ENCODE measurements at regions not wholly inside any gene's neighbourhood (a gene's known extent, or its start where the extent isn't known, plus 50 kb on each side); places are given as distances from the start of the nearest gene placed in this dataset.
"Not testable (repeated sequence)": the region's sequence is repeated elsewhere in the genome, so short reads cannot be mapped to it uniquely, and the experiment has no call there.

DNA sequence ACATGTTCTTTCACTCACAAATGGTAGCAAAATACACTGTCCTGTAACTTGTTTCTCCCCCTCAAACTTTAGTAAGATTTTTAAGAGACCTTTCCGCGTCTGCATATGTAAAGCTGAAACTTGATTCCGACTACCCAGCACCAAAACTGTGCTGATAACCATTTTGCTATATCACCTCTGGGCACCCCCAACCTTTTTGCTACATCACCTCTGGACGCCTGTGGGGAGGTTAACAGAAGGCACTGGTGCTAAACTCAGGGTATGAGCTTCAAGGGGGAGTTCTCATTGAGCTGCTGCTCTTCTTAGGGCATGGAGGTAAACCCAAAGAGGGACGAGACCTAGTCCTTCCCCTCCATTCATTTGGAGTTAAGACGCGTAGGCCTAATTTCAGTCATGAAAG, 67.6 kb upstream of the NFE2L3 start:
- Histone ChIP-seq H3K27me3 (no peaks in the 10 kb centered on the region), H3K4me3 (no peak overlapping the region), H3K9me3 (no peaks in the 10 kb centered on the region), H3K36me3 (no peaks in the 10 kb centered on the region), H3K4me1 (no peaks in the 10 kb centered on the region), H3K27ac (no peak overlapping the region)
- intact Hi-C loops (cut with DNase I; ENCODE audit: low total_unique reads): no loop called here
- DNase-seq (ENCODE audit: low spot score in 2 of 2): no peak
- TF ChIP-seq, protein P1, sequence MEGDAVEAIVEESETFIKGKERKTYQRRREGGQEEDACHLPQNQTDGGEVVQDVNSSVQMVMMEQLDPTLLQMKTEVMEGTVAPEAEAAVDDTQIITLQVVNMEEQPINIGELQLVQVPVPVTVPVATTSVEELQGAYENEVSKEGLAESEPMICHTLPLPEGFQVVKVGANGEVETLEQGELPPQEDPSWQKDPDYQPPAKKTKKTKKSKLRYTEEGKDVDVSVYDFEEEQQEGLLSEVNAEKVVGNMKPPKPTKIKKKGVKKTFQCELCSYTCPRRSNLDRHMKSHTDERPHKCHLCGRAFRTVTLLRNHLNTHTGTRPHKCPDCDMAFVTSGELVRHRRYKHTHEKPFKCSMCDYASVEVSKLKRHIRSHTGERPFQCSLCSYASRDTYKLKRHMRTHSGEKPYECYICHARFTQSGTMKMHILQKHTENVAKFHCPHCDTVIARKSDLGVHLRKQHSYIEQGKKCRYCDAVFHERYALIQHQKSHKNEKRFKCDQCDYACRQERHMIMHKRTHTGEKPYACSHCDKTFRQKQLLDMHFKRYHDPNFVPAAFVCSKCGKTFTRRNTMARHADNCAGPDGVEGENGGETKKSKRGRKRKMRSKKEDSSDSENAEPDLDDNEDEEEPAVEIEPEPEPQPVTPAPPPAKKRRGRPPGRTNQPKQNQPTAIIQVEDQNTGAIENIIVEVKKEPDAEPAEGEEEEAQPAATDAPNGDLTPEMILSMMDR (IDR thresholded peaks at IDR 0.05): no peak
- TF ChIP-seq POLR2AphosphoS5 (IDR thresholded peaks at IDR 0.05) (no peak), POLR2A (IDR thresholded peaks at IDR 0.05) (no peak)

DNA sequence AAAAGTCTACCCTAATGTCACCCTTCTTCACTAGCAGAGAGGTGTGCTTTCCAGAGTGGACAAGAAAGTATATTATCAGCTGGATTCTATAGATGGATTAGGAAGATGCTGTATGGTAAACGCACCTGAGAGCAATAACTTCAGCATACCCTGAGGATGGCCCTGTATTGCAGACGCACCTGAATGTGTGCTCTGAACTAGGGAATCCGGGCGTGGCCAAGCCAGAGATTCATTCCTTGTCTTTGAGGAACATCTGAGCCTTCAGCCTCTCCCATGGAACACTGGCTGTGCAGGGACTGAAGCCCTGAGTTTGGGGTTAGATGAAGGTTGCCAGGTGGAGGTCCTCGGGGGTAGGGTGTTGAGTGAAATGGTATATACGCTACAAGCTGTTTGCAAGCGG, 66.2 kb upstream of the NFE2L3 start:
- H3K27ac ChIP-seq: no peak overlapping the region
- H3K4me1 ChIP-seq: no peaks in the 10 kb centered on the region
- no peaks in the 10 kb centered on the region for H3K36me3 ChIP-seq
- H3K4me3 ChIP-seq: no peak overlapping the region
- intact Hi-C loops (cut with DNase I; ENCODE audit: low total_unique reads): no loop called here
- TF ChIP-seq, protein P1 (IDR thresholded peaks at IDR 0.05): no peak
- no peak for TF ChIP-seq POLR2AphosphoS5 (IDR thresholded peaks at IDR 0.05)
- TF ChIP-seq POLR2A (IDR thresholded peaks at IDR 0.05): no peak
- no peaks in the 10 kb centered on the region for H3K27me3 ChIP-seq
- H3K9me3 ChIP-seq: no peaks in the 10 kb centered on the region
- no peak for DNase-seq (ENCODE audit: low spot score in 2 of 2)

DNA sequence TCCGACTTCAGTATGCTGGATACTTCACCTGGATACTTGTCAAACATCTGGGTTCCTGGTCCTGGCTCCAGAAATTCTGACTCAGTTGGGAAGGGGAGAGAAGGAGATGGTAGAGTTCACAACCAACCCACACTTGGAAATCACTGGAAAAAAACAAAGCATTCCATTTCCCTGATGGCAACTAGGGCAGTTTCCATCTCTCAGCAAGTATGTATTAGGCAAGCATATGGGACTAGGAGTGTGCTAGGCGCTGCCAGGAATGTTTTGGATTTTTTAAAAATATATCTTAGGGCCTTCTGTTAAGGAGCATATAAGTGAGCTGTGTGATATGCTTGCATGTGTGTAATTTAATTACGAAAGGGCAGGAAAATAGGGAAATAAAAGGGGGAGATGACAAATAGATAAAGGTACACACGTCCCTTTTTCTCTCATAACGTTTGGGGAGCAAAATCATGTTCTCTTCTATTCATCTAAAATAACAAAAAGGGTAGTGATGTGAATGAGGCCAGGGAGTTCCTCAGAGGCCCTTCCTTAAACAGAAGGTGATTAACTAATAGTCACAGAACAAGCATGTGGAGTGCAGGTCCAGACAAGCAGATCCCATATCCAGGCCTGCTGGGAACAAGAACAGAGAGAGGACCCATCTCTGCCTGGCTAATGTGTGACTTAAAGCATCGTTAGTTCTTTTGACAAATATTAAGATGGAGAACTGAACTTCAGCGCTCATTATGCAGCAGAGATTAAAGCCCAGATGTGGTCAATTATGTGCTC, 64.5 kb upstream of the NFE2L3 start:
- no peak overlapping the region for H3K4me3 ChIP-seq
- intact Hi-C loops (cut with DNase I; ENCODE audit: low total_unique reads): no loop called here
- no peaks in the 10 kb centered on the region for H3K27me3 ChIP-seq
- DNase-seq (ENCODE audit: low spot score in 2 of 2): no peak
- H3K9me3 ChIP-seq: no peaks in the 10 kb centered on the region
- TF ChIP-seq POLR2A (IDR thresholded peaks at IDR 0.05) (no peak), POLR2AphosphoS5 (IDR thresholded peaks at IDR 0.05) (no peak)
- TF ChIP-seq, protein P1 (IDR thresholded peaks at IDR 0.05): no peak
- H3K27ac ChIP-seq: peak overlapping the region; percentile 54 to 58
- no peaks in the 10 kb centered on the region for H3K4me1 ChIP-seq
- no peaks in the 10 kb centered on the region for H3K36me3 ChIP-seq

DNA sequence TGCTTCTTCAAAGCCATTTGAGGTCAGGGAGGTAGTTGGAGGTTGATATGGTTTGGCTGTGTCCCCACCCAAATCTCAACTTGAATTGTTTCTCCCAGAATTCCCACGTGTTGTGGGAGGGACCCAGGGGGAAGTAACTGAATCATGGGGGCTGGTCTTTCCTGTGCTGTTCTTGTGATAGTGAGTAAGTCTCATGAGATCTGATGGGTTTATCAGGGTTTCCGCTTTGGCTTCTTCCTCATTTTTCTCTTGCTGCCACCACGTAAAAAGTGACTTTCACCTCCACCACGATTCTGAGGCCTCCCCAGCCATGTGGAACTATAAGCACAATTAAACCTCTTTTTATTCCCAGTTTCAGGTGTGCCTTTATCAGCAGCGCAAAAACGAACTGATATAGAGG, 62.5 kb upstream of the NFE2L3 start:
- H3K27me3 ChIP-seq; DNase-seq (ENCODE audit: low spot score in 2 of 2); H3K36me3 ChIP-seq; intact Hi-C loops (cut with DNase I; ENCODE audit: low total_unique reads); H3K4me1 ChIP-seq; H3K9me3 ChIP-seq; H3K27ac ChIP-seq; H3K4me3 ChIP-seq: not testable (repeated sequence)

DNA sequence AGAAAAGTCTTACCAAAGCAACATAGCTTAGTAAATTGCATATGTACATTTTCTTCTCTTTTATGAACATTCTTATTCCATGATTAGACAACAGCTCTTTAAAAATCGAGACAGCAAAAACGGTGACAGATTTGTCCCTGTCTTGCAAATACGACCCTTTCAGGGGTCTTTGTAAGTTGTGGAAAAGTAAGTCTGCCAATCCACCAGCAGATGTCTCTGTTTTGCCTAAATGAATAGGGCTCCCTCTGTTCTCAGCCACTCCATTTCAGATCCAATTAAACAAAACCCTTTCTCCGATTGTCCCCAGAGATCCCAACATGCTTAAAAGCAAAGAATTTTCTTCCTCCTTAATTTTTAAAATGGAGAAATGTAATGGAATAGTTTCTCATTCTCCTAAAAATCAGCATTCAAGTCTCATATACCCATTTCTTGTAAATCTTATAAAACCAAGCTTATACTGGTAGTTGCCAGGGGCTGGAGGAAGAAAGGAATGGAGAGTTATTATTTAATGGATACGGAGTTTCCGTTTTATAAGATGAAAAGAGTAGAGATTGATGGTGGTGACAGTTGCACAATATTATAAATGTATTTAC, 61.0 kb upstream of the NFE2L3 start:
- intact Hi-C loops (cut with DNase I; ENCODE audit: low total_unique reads): no loop called here
- Histone ChIP-seq H3K9me3 (no peaks in the 10 kb centered on the region), H3K27me3 (no peaks in the 10 kb centered on the region), H3K36me3 (no peaks in the 10 kb centered on the region), H3K4me3 (no peak overlapping the region), H3K4me1 (no peaks in the 10 kb centered on the region), H3K27ac (no peak overlapping the region)
- no peak for DNase-seq (ENCODE audit: low spot score in 2 of 2)
- TF ChIP-seq, protein P1 (IDR thresholded peaks at IDR 0.05): peak; percentile 29 to 70 (median 66)
- no peak for TF ChIP-seq POLR2AphosphoS5 (IDR thresholded peaks at IDR 0.05)

Data from breast epithelium (tissue), 4 donors.